SIG-M5 treated with dmso at 0.1 percent for 504 hours (cell line): ENCODE measurements at regions not wholly inside any gene's neighbourhood (a gene's known extent, or its start where the extent isn't known, plus 50 kb on each side); places are given as distances from the start of the nearest gene placed in this dataset.
"Not testable (repeated sequence)": the region's sequence is repeated elsewhere in the genome, so short reads cannot be mapped to it uniquely, and the experiment has no call there.

Experiments
- DNase-seq: peaks from one replicate; lab custom pipeline; 2025; ENCODE audit not compliant: unreplicated experiment; lab: John Stamatoyannopoulos, UW

GRCh38 chrX:122135070-122135469 is 1049.0 kb upstream of the GRIA3 start:
- no peak for DNase-seq

DNA sequence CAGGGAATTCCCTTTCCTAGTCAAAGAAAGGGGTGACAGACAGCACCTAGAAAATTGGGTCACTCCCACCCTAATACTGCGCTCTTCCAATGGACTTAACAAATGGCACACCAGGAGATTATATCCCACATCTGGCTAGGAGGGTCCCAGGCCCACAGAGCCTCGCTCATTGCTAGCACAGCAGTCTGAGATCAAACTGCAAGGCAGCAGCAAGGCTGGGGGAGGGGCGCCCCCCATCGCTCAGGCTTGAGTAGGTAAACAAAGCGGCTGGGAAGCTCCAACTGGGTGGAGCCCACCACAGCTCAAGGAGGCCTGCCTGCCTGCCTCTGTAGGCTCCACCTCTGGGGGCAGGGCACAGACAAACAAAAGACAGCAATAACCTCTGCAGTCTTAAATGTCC is 1043.9 kb upstream of the GRIA3 start:
- not testable (repeated sequence) for DNase-seq

DNA sequence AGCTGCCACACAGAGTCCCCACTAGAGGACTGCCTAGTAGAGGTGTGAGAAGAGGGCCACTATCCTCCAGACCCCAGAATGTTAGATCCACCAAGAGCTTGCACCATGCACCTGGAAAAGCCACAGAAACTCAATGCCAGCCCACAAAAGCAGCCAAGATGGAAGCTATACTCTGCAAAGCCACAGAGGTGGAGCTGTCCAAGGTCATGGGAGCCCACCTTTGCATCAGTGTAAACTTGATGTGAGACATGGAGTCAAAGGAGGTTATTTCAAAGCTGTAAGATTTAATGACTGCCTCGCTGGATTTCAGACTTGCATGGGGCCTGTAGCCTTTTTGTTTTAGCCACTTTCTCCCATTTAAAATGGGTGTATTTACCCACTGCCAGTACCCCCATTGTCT is 1030.1 kb upstream of the GRIA3 start:
- DNase-seq, result no peak

GRCh38 chrX:122168241-122168640 is 1015.8 kb upstream of the GRIA3 start:
- DNase-seq, result no peak

- DNase-seq, result no peak
Observed at GRCh38 chrX:122184791-122185190, 999.3 kb upstream of the GRIA3 start.

GRCh38 chrX:122187069-122187713 is 996.9 kb upstream of the GRIA3 start:
- DNase-seq, result no peak

DNA sequence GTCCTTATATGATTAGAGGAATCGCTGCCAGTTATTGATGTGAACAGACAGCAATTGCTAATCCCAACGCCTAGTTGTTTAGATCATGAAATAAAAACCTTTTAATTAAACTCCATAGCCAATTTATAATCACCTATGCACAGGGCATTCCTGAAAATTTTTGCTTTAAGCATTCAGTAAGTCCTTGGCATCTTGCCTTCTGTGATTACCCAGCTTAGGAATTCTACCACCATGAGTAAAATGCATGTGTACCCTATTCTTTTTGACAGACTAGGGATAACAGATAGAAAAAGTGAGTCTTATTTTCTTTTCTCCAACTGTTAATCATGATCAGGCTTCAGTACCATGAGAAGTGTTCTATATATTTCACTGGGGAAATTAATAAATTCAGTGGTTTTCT is 995.3 kb upstream of the GRIA3 start:
- no peak for DNase-seq

GRCh38 chrX:122196343-122196742 is 987.7 kb upstream of the GRIA3 start:
- no peak for DNase-seq

GRCh38 chrX:122203399-122203798 is 980.7 kb upstream of the GRIA3 start:
- DNase-seq, result no peak

DNA sequence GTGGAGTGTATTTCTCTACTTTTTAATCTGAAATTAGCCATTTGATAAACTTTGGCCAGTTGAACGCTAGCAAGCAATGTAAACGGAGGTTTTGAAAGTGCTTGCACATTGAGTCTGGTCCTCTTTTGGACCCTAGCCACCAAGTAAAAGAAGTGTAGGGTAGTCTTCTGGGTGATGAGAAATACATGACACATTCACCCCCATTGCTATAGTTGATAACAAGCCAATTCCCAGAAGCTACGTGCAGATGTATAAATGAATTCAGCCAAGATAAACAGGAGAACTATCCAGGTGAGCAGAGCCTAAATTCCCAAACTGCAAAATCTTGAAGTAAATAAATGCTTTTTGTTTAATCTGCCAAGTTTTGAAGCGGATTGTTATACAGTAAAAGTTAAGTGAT is 965.4 kb upstream of the GRIA3 start:
- DNase-seq, result no peak

GRCh38 chrX:122219226-122219625 is 964.9 kb upstream of the GRIA3 start:
- DNase-seq, result no peak

- DNase-seq, result no peak
Observed at GRCh38 chrX:122219735-122220134, 964.3 kb upstream of the GRIA3 start.

- no peak for DNase-seq
Observed at GRCh38 chrX:122220644-122221373, 963.3 kb upstream of the GRIA3 start.

- not testable (repeated sequence) for DNase-seq
Observed at GRCh38 chrX:122221810-122222209, 962.3 kb upstream of the GRIA3 start.

DNA sequence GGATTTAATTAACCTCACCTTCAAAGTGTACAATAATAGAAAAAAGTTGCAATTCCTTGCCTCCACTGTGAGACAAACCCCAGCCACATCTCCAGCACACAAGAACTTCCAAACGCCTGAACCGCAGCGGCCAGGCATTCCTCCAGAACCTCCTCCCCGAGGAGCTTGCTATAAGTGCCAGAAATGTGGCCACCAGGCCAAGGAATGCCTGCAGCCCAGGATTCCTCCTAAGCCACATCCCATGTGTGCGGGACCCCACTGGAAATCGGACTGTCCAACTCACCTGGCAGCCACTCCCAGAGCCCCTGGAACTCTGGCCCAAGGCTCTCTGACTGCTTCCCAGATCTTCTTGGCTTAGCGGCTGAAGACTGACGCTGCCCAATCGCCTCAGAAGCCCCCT is 959.9 kb upstream of the GRIA3 start:
- DNase-seq, result not testable (repeated sequence)

DNA sequence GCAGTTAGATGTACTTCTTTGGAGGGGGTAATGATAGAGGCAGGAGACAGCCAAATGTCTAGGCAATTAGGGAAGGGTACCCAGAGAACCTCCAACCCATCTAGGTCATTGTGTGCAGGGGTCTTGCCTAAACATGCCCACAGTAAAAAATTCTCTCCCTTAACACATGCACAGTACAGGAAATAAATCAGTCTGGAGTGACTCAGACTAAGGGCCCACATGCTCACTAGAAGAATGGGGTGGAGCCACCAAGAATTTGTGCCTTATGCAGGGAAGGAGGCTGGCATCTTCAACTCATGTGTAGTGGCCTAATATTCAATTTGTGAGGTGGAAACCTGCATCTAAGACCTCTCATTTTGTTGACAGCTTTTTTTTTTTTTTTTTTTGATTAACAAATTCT is 945.3 kb upstream of the GRIA3 start:
- DNase-seq, result peak; percentile 1

- DNase-seq, result no peak
Observed at GRCh38 chrX:122241959-122242358, 942.1 kb upstream of the GRIA3 start.

- no peak for DNase-seq
Observed at GRCh38 chrX:122244080-122244479, 940.0 kb upstream of the GRIA3 start.

- DNase-seq, result no peak
Observed at GRCh38 chrX:122245175-122245574, 938.9 kb upstream of the GRIA3 start.

GRCh38 chrX:122245943-122246342 is 938.1 kb upstream of the GRIA3 start:
- DNase-seq, result no peak

DNA sequence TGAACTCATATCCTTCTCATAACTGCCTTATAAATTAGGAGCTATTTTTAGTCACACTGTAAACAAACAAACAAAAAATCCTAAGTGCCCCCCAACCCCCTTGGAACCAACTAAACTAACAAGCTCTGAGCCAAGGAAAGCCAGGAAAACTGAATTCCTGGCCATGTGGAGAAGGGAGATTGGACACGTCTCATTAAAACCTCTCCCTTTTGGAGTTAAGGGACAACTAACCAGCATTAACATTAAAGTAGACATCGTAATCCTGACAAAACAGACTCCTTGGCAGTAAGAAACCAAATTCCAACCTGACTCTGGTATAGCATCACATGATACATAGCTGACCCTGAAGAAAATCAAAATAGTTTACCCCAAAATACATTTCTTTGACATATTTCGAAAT is 937.1 kb upstream of the GRIA3 start:
- DNase-seq, result no peak

DNA sequence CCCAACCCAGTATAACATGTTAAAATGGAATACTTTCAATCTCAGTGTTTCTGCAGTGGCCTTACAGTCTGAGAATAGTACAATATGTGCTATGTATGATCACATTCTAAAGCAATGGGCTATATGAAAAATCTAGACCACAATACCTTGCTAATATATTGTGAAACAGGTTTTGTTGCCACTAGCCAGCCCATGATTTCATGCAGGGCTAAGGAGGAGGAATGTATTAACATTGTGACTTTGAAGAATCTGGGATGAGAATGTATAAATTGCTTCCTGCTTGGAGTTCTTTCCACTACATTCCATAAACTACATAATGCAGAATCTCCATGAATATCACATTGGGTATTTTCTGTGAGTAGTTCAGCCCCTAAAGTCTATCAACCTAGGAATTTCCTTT is 935.4 kb upstream of the GRIA3 start:
- DNase-seq, result no peak

GRCh38 chrX:122252454-122252853 is 931.6 kb upstream of the GRIA3 start:
- DNase-seq, result no peak
